A549 (cell line): ENCODE measurements at regions not wholly inside any gene's neighbourhood (a gene's known extent, or its start where the extent isn't known, plus 50 kb on each side); places are given as distances from the start of the nearest gene placed in this dataset.

Experiments
- ATAC-seq, 2 experiments: fragments of 200-7000 bp in 1 of 2; fragments of >200 bp in 1 of 2; cut with Nextera tagmentation in 1 of 2; cut with Tn5 transposase in 1 of 2; 3 replicates each; pipeline versions ENCODE4 v1.8.0 to v1.9.1; 2018 to 2020; ENCODE audit warnings: mild to moderate bottlenecking in 1 of 2, moderate library complexity in 1 of 2
- CTCF ChIA-PET: fragments of 300-600 bp; sonication (Branson Sonifier 250); formaldehyde crosslinking; extraction: SDS; loops from one replicate; lab custom pipeline; 2021; ENCODE audit warnings: antibody characterized with exemption, inconsistent platforms; lab: Yijun Ruan, JAX
- POLR2A ChIA-PET: fragments of 350-600 bp; formaldehyde crosslinking; extraction: SDS; loops from one replicate; lab custom pipeline; 2021; ENCODE audit warnings: antibody characterized with exemption, inconsistent platforms; lab: Yijun Ruan, JAX
- DNase-seq, 2 experiments: peaks; one replicate each; pipeline versions ENCODE4 v3.0.0 to v3.0.0-alpha.2; 2011 to 2016; ENCODE audit warnings: low read depth in 1 of 2, low spot score in 1 of 2
- FAIRE-seq: peaks from 2 replicates; lab custom pipeline; 2011; peaks lifted over from hg19 to GRCh38; lab: Jason Lieb, UNC
- H3K27ac ChIP-seq, 2 experiments: fragments of >200 bp; sonication (Bioruptor Twin); formaldehyde crosslinking; 3 replicates each; pipeline ENCODE4 v1.5.1; 2016 to 2017
- H3K4me1 ChIP-seq: fragments of >200 bp; sonication (Bioruptor Twin); formaldehyde crosslinking; 3 replicates; pipeline ENCODE4 v1.6.1; 2016
- H3K4me2 ChIP-seq: fragments of >200 bp; sonication (Bioruptor Twin); formaldehyde crosslinking; 3 replicates; pipeline ENCODE4 v1.6.1; 2016
- H3K4me3 ChIP-seq: fragments of >200 bp; sonication (Bioruptor Twin); formaldehyde crosslinking; 3 replicates; pipeline ENCODE4 v1.5.1; 2016
- H3K9me3 ChIP-seq: fragments of >200 bp; sonication (Bioruptor Twin); formaldehyde crosslinking; 3 replicates; pipeline ENCODE4 v1.6.1; 2016
- BHLHE40 ChIP-seq: IDR thresholded peaks from 2 replicates; pipeline ENCODE4 v1.6.1; 2012; ENCODE audit warnings: low read depth, low read length, inconsistent platforms
- CBX8 ChIP-seq: fragments of 200-600 bp; sonication (generic); IDR thresholded peaks from 2 replicates; pipeline ENCODE4 v1.6.1; 2016
- CEBPB ChIP-seq, 2 experiments: fragments of >200 bp in 1 of 2; sonication (Bioruptor Twin) in 1 of 2; formaldehyde crosslinking in 1 of 2; IDR thresholded peaks; 2 replicates each; pipeline ENCODE4 v1.6.1; 2012 to 2016
- CHD2 ChIP-seq: fragments of 150-350 bp; IDR thresholded peaks from 2 replicates; pipeline ENCODE4 v1.6.1; 2014; ENCODE audit warnings: low read length; ENCODE audit not compliant: partially characterized antibody
- CHD4 ChIP-seq: fragments of 200-600 bp; sonication (generic); IDR thresholded peaks from 2 replicates; pipeline ENCODE4 v1.6.1; 2016; ENCODE audit warnings: antibody characterized with exemption, mild to moderate bottlenecking, borderline replicate concordance
- EP300 ChIP-seq, 2 experiments: fragments of >200 bp; sonication (Bioruptor Twin); formaldehyde crosslinking; IDR thresholded peaks; 2 replicates in 1 of 2; 3 replicates in 1 of 2; pipeline ENCODE4 v1.6.1; 2016 to 2017
- FOSB ChIP-seq: fragments of 250-450 bp; sonication (Bioruptor Pico); IDR thresholded peaks from 2 replicates; pipeline ENCODE4 v1.5.0; 2020; ENCODE audit warnings: mild to moderate bottlenecking, moderate library complexity
- FOSL2 ChIP-seq, 2 experiments: fragments of 450-650 bp in 1 of 2; fragments of >200 bp in 1 of 2; sonication (Bioruptor Twin) in 1 of 2; formaldehyde crosslinking; IDR thresholded peaks; 2 replicates each; pipeline versions ENCODE4 v1.5.0 to v1.6.1; 2016 to 2020; ENCODE audit warnings: mild to moderate bottlenecking in 1 of 2, moderate library complexity in 1 of 2
- GATA3 ChIP-seq: IDR thresholded peaks from 2 replicates; pipeline ENCODE4 v1.6.1; 2012; ENCODE audit warnings: borderline replicate concordance
- HDAC2 ChIP-seq: fragments of 200-600 bp; sonication (generic); IDR thresholded peaks from 2 replicates; pipeline ENCODE4 v1.6.1; 2016
- HEYL ChIP-seq: fragments of 250-450 bp; sonication (Bioruptor Pico); IDR thresholded peaks from 2 replicates; pipeline ENCODE4 v1.8.0; 2021; ENCODE audit warnings: mild to moderate bottlenecking, moderate library complexity
- HOXA7 ChIP-seq: fragments of 250-450 bp; sonication (Bioruptor Pico); IDR thresholded peaks from 2 replicates; pipeline ENCODE4 v1.5.0; 2020; ENCODE audit warnings: mild to moderate bottlenecking, moderate library complexity
- HOXB5 ChIP-seq: fragments of 250-450 bp; sonication (Bioruptor Pico); IDR thresholded peaks from 2 replicates; pipeline ENCODE4 v1.5.0; 2020; ENCODE audit warnings: mild to moderate bottlenecking, moderate library complexity
- KDM1A ChIP-seq: fragments of 200-600 bp; sonication (generic); IDR thresholded peaks from 2 replicates; pipeline ENCODE4 v1.6.1; 2016; ENCODE audit warnings: low read depth, mild to moderate bottlenecking
- MAFK ChIP-seq: fragments of 450-650 bp; IDR thresholded peaks from 2 replicates; pipeline ENCODE4 v1.6.1; 2014; ENCODE audit not compliant: partially characterized antibody
- NR3C1 ChIP-seq: fragments of >200 bp; sonication (Bioruptor Twin); formaldehyde crosslinking; IDR thresholded peaks from 3 replicates; pipeline ENCODE4 v1.6.1; 2017
- POLR2A ChIP-seq: IDR thresholded peaks from 2 replicates; pipeline ENCODE4 v1.6.1; 2012; ENCODE audit warnings: mild to moderate bottlenecking, low read length
- POLR2AphosphoS2 ChIP-seq: conservative IDR thresholded peaks from 2 replicates; pipeline ENCODE4 v1.6.1; 2012; ENCODE audit warnings: low read length, improper control_type of control experiment, inconsistent platforms
- SREBF2 ChIP-seq: fragments of 450-650 bp; IDR thresholded peaks from 2 replicates; pipeline ENCODE4 v1.6.1; 2014; ENCODE audit warnings: mild to moderate bottlenecking, moderate library complexity
- ZFP36 ChIP-seq: fragments of 450-650 bp; IDR thresholded peaks from 2 replicates; pipeline ENCODE4 v1.6.1; 2014; ENCODE audit warnings: borderline replicate concordance; ENCODE audit not compliant: partially characterized antibody
- ZNF302 ChIP-seq: fragments of 250-450 bp; sonication (Bioruptor Pico); IDR thresholded peaks from 2 replicates; pipeline ENCODE4 v1.9.0; 2021; ENCODE audit warnings: inconsistent platforms, mild to moderate bottlenecking, moderate library complexity
- ZSCAN20 ChIP-seq: fragments of 250-450 bp; sonication (Bioruptor Pico); IDR thresholded peaks from 2 replicates; pipeline ENCODE4 v1.8.0; 2022; ENCODE audit warnings: mild to moderate bottlenecking, moderate library complexity
- WGBS: methylation state at CpG from one replicate; pipeline ENCODE4 v1.1.6; 2017; ENCODE audit errors: missing lambda C conversion rate; 5-methylcytosine and 5-hydroxymethylcytosine counted together
- TF ChIP-seq, protein P1 (sequence below): fragments of 150-350 bp; IDR thresholded peaks from 2 replicates; pipeline ENCODE4 v1.6.1; 2014; ENCODE audit warnings: low read depth, mild to moderate bottlenecking, low read length
- TF ChIP-seq, protein P2 (sequence below): IDR thresholded peaks from 2 replicates; pipeline ENCODE4 v1.6.1; 2012
- TF ChIP-seq, protein P3 (sequence below): fragments of >200 bp; sonication (Bioruptor Twin); formaldehyde crosslinking; IDR thresholded peaks from 3 replicates; pipeline ENCODE4 v1.6.1; 2016

- TF ChIP-seq, protein P1, sequence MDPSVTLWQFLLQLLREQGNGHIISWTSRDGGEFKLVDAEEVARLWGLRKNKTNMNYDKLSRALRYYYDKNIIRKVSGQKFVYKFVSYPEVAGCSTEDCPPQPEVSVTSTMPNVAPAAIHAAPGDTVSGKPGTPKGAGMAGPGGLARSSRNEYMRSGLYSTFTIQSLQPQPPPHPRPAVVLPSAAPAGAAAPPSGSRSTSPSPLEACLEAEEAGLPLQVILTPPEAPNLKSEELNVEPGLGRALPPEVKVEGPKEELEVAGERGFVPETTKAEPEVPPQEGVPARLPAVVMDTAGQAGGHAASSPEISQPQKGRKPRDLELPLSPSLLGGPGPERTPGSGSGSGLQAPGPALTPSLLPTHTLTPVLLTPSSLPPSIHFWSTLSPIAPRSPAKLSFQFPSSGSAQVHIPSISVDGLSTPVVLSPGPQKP: no peak
- no peak for TF ChIP-seq GATA3
- TF ChIP-seq POLR2AphosphoS2: no peak
- no peak for TF ChIP-seq SREBF2
- TF ChIP-seq HEYL (CRISPR knock-in tag): no peak
- TF ChIP-seq, protein P2, sequence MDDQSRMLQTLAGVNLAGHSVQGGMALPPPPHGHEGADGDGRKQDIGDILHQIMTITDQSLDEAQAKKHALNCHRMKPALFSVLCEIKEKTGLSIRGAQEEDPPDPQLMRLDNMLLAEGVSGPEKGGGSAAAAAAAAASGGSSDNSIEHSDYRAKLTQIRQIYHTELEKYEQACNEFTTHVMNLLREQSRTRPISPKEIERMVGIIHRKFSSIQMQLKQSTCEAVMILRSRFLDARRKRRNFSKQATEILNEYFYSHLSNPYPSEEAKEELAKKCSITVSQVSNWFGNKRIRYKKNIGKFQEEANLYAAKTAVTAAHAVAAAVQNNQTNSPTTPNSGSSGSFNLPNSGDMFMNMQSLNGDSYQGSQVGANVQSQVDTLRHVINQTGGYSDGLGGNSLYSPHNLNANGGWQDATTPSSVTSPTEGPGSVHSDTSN: no peak
- TF ChIP-seq FOSB: no peak
Observed at GRCh38 chr18:27735117-27735516, 441.8 kb downstream of the CDH2 start (continued).

DNA sequence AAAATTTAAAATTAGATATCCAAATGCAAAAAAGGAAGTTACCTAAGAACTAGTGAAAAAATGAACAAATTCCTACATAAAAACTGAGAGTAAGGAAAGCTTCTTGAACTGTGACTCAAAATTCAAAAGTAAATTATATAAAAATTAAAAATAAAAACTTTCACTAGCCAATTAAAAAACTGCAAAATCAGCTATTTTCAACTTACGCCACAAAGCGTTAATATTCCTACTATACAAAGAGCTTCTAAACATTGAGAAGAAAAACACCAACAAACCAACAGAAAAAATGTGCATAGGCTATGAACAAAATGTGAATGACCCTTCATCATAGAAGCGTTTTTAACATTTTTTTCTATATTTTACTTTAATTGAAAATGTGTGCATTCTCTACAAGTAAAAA is 445.7 kb downstream of the CDH2 start:
- ATAC-seq (no peak), DNase-seq (no peak), FAIRE-seq (no peak)
- Histone ChIP-seq H3K9me3 (no peaks in the 10 kb centered on the region), H3K27ac (no peak overlapping the region), H3K4me1 (no peaks in the 10 kb centered on the region), H3K4me2 (no peak overlapping the region), H3K4me3 (no peak overlapping the region)
- ChIA-PET CTCF (no interaction called here), POLR2A (no interaction called here)
- WGBS: 72% methylated on average over 3 of the region's 3 CpGs
- TF ChIP-seq HOXB5 (CRISPR knock-in tag): no peak
- TF ChIP-seq MAFK: peak; percentile 74
- no peak for TF ChIP-seq HDAC2
- no peak for TF ChIP-seq ZSCAN20 (CRISPR knock-in tag)
- no peak for TF ChIP-seq CBX8
- no peak for TF ChIP-seq ZFP36
- no peak for TF ChIP-seq BHLHE40

DNA sequence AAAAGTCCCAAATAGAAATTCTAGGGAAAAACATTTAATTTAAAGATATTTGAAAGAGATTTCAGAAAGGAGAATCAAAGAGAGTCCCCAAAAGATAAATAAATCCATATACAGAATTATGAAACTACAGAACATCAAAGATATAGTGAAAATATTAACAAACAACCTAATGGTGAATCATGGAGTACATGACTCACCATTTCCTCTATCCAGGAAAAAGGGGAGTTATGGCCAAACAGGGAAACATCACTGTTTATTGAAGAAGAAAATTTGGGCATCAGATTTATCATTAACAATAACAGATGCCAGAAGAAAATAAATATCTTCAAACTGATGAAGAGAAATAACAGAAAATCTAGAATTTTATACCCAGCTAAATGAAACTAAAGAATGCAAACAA is 448.3 kb downstream of the CDH2 start:
- ATAC-seq (no peak), FAIRE-seq (no peak), DNase-seq (no peak)
- no peaks in the 10 kb centered on the region for H3K4me1 ChIP-seq
- H3K4me3 ChIP-seq: no peak overlapping the region
- no peak overlapping the region for H3K4me2 ChIP-seq
- no peak overlapping the region for H3K27ac ChIP-seq
- ChIA-PET POLR2A (no interaction called here), CTCF (no interaction called here)
- H3K9me3 ChIP-seq: no peaks in the 10 kb centered on the region
- TF ChIP-seq CHD2 (no peak), FOSL2 (IDR thresholded peaks at IDR 0.05) (no peak), FOSL2 (CRISPR knock-in tag; IDR thresholded peaks at IDR 0.05) (no peak), ZSCAN20 (CRISPR knock-in tag) (no peak), ZNF302 (CRISPR knock-in tag) (no peak), HOXA7 (CRISPR knock-in tag) (no peak), POLR2A (no peak), POLR2AphosphoS2 (no peak), GATA3 (no peak), EP300 (IDR thresholded peaks at IDR 0.05) (no peak), CHD4 (no peak), NR3C1 (no peak), CEBPB (IDR thresholded peaks at IDR 0.05) (no peak), KDM1A (no peak)
- TF ChIP-seq, protein P3, sequence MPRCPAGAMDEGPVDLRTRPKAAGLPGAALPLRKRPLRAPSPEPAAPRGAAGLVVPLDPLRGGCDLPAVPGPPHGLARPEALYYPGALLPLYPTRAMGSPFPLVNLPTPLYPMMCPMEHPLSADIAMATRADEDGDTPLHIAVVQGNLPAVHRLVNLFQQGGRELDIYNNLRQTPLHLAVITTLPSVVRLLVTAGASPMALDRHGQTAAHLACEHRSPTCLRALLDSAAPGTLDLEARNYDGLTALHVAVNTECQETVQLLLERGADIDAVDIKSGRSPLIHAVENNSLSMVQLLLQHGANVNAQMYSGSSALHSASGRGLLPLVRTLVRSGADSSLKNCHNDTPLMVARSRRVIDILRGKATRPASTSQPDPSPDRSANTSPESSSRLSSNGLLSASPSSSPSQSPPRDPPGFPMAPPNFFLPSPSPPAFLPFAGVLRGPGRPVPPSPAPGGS: no peak
- TF ChIP-seq, protein P2: no peak
